OCI-LY3 (cell line): ENCODE measurements at regions not wholly inside any gene's neighbourhood (a gene's known extent, or its start where the extent isn't known, plus 50 kb on each side); places are given as distances from the start of the nearest gene placed in this dataset.

Experiments
- EZH2phosphoT487 ChIP-seq: fragments of 200-600 bp; shearing (Covaris generic); IDR thresholded peaks from 2 replicates; pipeline ENCODE4 v1.6.1; 2018; ENCODE audit warnings: antibody characterized with exemption, mixed run types, low read depth
- TF ChIP-seq, protein P1 (sequence below): fragments of 200-600, 300-600 bp; sonication (generic); IDR thresholded peaks from 2 replicates; pipeline ENCODE4 v1.5.1; 2014; ENCODE audit warnings: antibody characterized with exemption, low read length, low read depth

DNA sequence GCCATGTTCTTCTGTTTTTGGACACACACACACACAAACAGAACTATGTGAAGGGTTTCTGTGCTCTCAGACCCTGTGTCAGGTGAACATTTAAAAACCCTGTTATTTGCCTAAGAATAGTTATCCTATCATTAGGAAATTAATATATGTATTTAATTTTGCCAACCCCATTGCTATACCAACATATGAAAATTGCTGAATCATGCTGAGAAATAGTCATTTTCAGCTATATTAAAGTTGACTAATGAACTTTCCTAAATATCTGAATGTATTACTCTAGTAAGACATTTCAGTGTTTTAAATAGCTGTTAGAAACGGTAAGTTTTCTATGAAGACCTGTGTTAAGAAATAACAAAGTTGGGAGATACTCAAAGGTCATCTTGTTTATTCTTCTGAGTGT is 596.9 kb upstream of the GRM7 start:
- TF ChIP-seq, protein P1, sequence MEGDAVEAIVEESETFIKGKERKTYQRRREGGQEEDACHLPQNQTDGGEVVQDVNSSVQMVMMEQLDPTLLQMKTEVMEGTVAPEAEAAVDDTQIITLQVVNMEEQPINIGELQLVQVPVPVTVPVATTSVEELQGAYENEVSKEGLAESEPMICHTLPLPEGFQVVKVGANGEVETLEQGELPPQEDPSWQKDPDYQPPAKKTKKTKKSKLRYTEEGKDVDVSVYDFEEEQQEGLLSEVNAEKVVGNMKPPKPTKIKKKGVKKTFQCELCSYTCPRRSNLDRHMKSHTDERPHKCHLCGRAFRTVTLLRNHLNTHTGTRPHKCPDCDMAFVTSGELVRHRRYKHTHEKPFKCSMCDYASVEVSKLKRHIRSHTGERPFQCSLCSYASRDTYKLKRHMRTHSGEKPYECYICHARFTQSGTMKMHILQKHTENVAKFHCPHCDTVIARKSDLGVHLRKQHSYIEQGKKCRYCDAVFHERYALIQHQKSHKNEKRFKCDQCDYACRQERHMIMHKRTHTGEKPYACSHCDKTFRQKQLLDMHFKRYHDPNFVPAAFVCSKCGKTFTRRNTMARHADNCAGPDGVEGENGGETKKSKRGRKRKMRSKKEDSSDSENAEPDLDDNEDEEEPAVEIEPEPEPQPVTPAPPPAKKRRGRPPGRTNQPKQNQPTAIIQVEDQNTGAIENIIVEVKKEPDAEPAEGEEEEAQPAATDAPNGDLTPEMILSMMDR, result no peak
- no peak for TF ChIP-seq EZH2phosphoT487
